Osteocyte (in vitro differentiated cells): ENCODE measurements at regions not wholly inside any gene's neighbourhood (a gene's known extent, or its start where the extent isn't known, plus 50 kb on each side); places are given as distances from the start of the nearest gene placed in this dataset.

Experiments used
- DNase-seq: peaks from one replicate; pipeline ENCODE4 v3.0.0; 2021; ENCODE audit warnings: mixed read lengths; ENCODE audit not compliant: unreplicated experiment; ENCODE audit errors: extremely low spot score
- H3K27ac Mint-ChIP-seq: one replicate; pipeline ENCODE4 v1.8.0; 2021; ENCODE audit warnings: mild to moderate bottlenecking, mixed read lengths; ENCODE audit not compliant: unreplicated experiment
- H3K27me3 Mint-ChIP-seq: one replicate; pipeline ENCODE4 v1.8.0; 2021; ENCODE audit warnings: mixed read lengths; ENCODE audit not compliant: unreplicated experiment
- H3K36me3 Mint-ChIP-seq: one replicate; pipeline ENCODE4 v1.8.0; 2021; ENCODE audit warnings: mixed read lengths; ENCODE audit not compliant: unreplicated experiment
- H3K4me1 Mint-ChIP-seq: one replicate; pipeline ENCODE4 v1.8.0; 2021; ENCODE audit warnings: mixed read lengths; ENCODE audit not compliant: unreplicated experiment
- H3K4me3 Mint-ChIP-seq: one replicate; pipeline ENCODE4 v1.8.0; 2021; ENCODE audit warnings: mild to moderate bottlenecking, moderate library complexity, mixed read lengths; ENCODE audit not compliant: unreplicated experiment
- H3K9me3 Mint-ChIP-seq: one replicate; pipeline ENCODE4 v1.8.0; 2021; ENCODE audit warnings: mixed read lengths; ENCODE audit not compliant: unreplicated experiment
- CTCF ChIP-seq: fragments of 200-600 bp; sonication (generic); IDR thresholded peaks from 2 replicates; pipeline ENCODE4 v1.5.0; 2021; ENCODE audit warnings: antibody characterized with exemption, mild to moderate bottlenecking, moderate library complexity

GRCh38 chr2:217075268-217076057, 215.6 kb upstream of the TNP1 start:
- DNase-seq = no peak
- Mint-ChIP-seq H3K4me1 (peaks cover 6% of the 10 kb centered on the region), H3K27ac (no peak overlapping the region), H3K9me3 (no peaks in the 10 kb centered on the region), H3K4me3 (no peak overlapping the region), H3K36me3 (no peaks in the 10 kb centered on the region), H3K27me3 (no peaks in the 10 kb centered on the region)
- no peak for TF ChIP-seq CTCF

GRCh38 chr2:217074576-217075255, 214.9 kb upstream of the TNP1 start:
- Mint-ChIP-seq H3K27me3 (no peaks in the 10 kb centered on the region), H3K4me3 (no peak overlapping the region), H3K9me3 (no peaks in the 10 kb centered on the region), H3K36me3 (no peaks in the 10 kb centered on the region), H3K4me1 (peaks cover 6% of the 10 kb centered on the region), H3K27ac (no peak overlapping the region)
- no peak for DNase-seq
- TF ChIP-seq CTCF = no peak

GRCh38 chr2:217071416-217071815, 211.6 kb upstream of the TNP1 start:
- Mint-ChIP-seq H3K36me3 (no peaks in the 10 kb centered on the region), H3K27ac (no peak overlapping the region), H3K4me3 (no peak overlapping the region), H3K4me1 (peaks cover 6% of the 10 kb centered on the region), H3K27me3 (no peaks in the 10 kb centered on the region), H3K9me3 (no peaks in the 10 kb centered on the region)
- no peak for DNase-seq
- TF ChIP-seq CTCF = no peak

- H3K4me1 Mint-ChIP-seq = peaks cover 6% of the 10 kb centered on the region
- no peak overlapping the region for H3K27ac Mint-ChIP-seq
- no peaks in the 10 kb centered on the region for H3K27me3 Mint-ChIP-seq
- H3K36me3 Mint-ChIP-seq = no peaks in the 10 kb centered on the region
- DNase-seq = no peak
- no peak for TF ChIP-seq CTCF
- H3K9me3 Mint-ChIP-seq = no peaks in the 10 kb centered on the region
- H3K4me3 Mint-ChIP-seq = no peak overlapping the region
These were observed 210.7 kb upstream of the TNP1 start for GRCh38 chr2:217070611-217071010.

- Mint-ChIP-seq H3K27ac (no peak overlapping the region), H3K36me3 (no peaks in the 10 kb centered on the region), H3K27me3 (no peaks in the 10 kb centered on the region), H3K4me3 (no peak overlapping the region), H3K9me3 (no peaks in the 10 kb centered on the region), H3K4me1 (peaks cover 3% of the 10 kb centered on the region)
- no peak for DNase-seq
- TF ChIP-seq CTCF = no peak
These were observed 210.2 kb upstream of the TNP1 start for GRCh38 chr2:217070043-217070430.
